ELF-1 (cell line): ENCODE measurements at regions not wholly inside any gene's neighbourhood (a gene's known extent, or its start where the extent isn't known, plus 50 kb on each side); places are given as distances from the start of the nearest gene placed in this dataset.

Experiments
- DNase-seq: peaks from one replicate; pipeline ENCODE4 v3.0.0-alpha.2; 2016; ENCODE audit warnings: low read depth, low spot score

DNA sequence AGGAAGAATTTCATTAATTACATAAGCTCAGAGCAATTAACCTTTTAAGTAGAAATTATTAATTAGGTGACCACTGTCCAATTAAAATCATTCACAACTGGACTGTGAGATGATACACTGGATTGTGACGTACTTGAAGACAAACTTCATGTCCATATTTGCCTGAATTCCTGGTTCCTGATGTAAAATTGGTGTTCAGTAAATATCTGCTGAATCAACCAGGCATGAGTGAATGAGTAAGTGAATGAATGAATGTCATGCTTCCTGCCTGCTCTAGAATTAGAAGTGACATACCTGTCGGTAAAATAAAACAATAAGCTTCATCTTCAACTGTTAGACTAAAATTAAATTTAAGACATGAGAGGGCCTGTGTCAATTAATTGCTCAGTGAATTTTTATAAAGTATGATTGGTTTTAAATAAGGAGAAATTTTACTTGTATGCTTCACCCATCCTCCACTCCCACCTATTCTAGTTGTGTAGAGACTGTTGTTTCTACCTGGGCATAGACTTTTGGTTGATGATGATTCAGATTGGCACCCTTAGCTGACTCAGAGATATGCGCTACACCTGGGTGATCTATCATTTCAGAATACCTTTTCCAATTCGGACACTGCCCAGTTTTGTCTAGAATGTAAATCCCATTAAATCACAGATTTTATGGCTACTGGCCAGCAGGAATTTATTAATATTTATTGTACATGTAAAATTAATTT is 56.9 kb upstream of the PTGS2 start:
- no peak for DNase-seq

- no peak for DNase-seq
These were observed 55.2 kb upstream of the PTGS2 start for GRCh38 chr1:186735463-186735862.

- no peak for DNase-seq
These were observed 50.9 kb upstream of the PTGS2 start for GRCh38 chr1:186730951-186731729.
